ENCODE measurements at regions not wholly inside any gene's neighbourhood (a gene's known extent, or its start where the extent isn't known, plus 50 kb on each side); places are given as distances from the start of the nearest gene placed in this dataset.

GRCh38 chr6:80932359-80932758 is 820.1 kb downstream of the TENT5A start:
- in situ Hi-C loops (cut with MboI; ENCODE audit: low pct_unique_long_range_greater_than_20kb, low sequenced_read_pairs, unreplicated experiment) = no loop called here
- no peak for DNase-seq (ENCODE audit: low spot score)
- no peak for TF ChIP-seq CTCF (IDR thresholded peaks at IDR 0.05; ENCODE audit: extremely low read depth, insufficient read depth, missing control alignments)

GRCh38 chr6:80930376-80930775 is 822.1 kb downstream of the TENT5A start:
- in situ Hi-C loops (cut with MboI; ENCODE audit: low pct_unique_long_range_greater_than_20kb, low sequenced_read_pairs, unreplicated experiment) = no loop called here
- no peak for DNase-seq (ENCODE audit: low spot score)
- no peak for TF ChIP-seq CTCF (IDR thresholded peaks at IDR 0.05; ENCODE audit: extremely low read depth, insufficient read depth, missing control alignments)

- TF ChIP-seq CTCF (IDR thresholded peaks at IDR 0.05; ENCODE audit: extremely low read depth, insufficient read depth, missing control alignments) = no peak
- in situ Hi-C loops (cut with MboI; ENCODE audit: low pct_unique_long_range_greater_than_20kb, low sequenced_read_pairs, unreplicated experiment) = no loop called here
- DNase-seq (ENCODE audit: low spot score) = no peak
These were observed 817.3 kb downstream of the BCKDHB start for GRCh38 chr6:80923816-80924215.

GRCh38 chr6:80922916-80923455 is 816.5 kb downstream of the BCKDHB start:
- no peak for DNase-seq (ENCODE audit: low spot score)
- in situ Hi-C loops (cut with MboI; ENCODE audit: low pct_unique_long_range_greater_than_20kb, low sequenced_read_pairs, unreplicated experiment) = no loop called here
- no peak for TF ChIP-seq CTCF (IDR thresholded peaks at IDR 0.05; ENCODE audit: extremely low read depth, insufficient read depth, missing control alignments)

GRCh38 chr6:80921861-80922460 is 815.5 kb downstream of the BCKDHB start:
- in situ Hi-C loops (cut with MboI; ENCODE audit: low pct_unique_long_range_greater_than_20kb, low sequenced_read_pairs, unreplicated experiment) = no loop called here
- no peak for TF ChIP-seq CTCF (IDR thresholded peaks at IDR 0.05; ENCODE audit: extremely low read depth, insufficient read depth, missing control alignments)
- DNase-seq (ENCODE audit: low spot score) = no peak

GRCh38 chr6:80907831-80908230 is 801.4 kb downstream of the BCKDHB start:
- DNase-seq (ENCODE audit: low spot score) = no peak
- TF ChIP-seq CTCF (IDR thresholded peaks at IDR 0.05; ENCODE audit: extremely low read depth, insufficient read depth, missing control alignments) = no peak
- in situ Hi-C loops (cut with MboI; ENCODE audit: low pct_unique_long_range_greater_than_20kb, low sequenced_read_pairs, unreplicated experiment) = no loop called here

Measured in GM13977 (cell line).